HepG2 (cell line): ENCODE measurements at regions not wholly inside any gene's neighbourhood (a gene's known extent, or its start where the extent isn't known, plus 50 kb on each side); places are given as distances from the start of the nearest gene placed in this dataset.

Experiments used
- CREB1 ChIP-seq, 2 experiments: fragments of 450-650 bp in 1 of 2; IDR thresholded peaks; 2 replicates each; pipeline ENCODE4 v1.6.1; 2016 to 2017; ENCODE audit warnings: control low read depth in 1 of 2, mild to moderate bottlenecking in 1 of 2, missing compliant biosample characterization in 1 of 2, missing genetic modification characterization in 1 of 2
- DNMT1 ChIP-seq: sonication (generic); formaldehyde crosslinking; IDR thresholded peaks from 2 replicates; pipeline ENCODE4 v1.5.1; 2020; ENCODE audit warnings: mild to moderate bottlenecking, missing genetic modification reagents
- FOXJ3 ChIP-seq: sonication (generic); formaldehyde crosslinking; IDR thresholded peaks from 2 replicates; pipeline ENCODE4 v1.4.0; 2020; ENCODE audit warnings: missing genetic modification reagents, mild to moderate bottlenecking, borderline replicate concordance
- HNRNPL ChIP-seq: fragments of 200-400 bp; formaldehyde crosslinking; IDR thresholded peaks from 2 replicates; pipeline ENCODE4 v1.6.1; 2017; ENCODE audit warnings: mild to moderate bottlenecking, low read depth, low read length
- KAT8 ChIP-seq: IDR thresholded peaks from 2 replicates; pipeline ENCODE4 v1.6.1; 2016; ENCODE audit warnings: missing genetic modification reagents, missing compliant biosample characterization
- KDM2A ChIP-seq: sonication (generic); formaldehyde crosslinking; IDR thresholded peaks from 2 replicates; pipeline ENCODE4 v1.4.0; 2020; ENCODE audit warnings: low read depth, missing genetic modification reagents, borderline replicate concordance
- KDM3A ChIP-seq: IDR thresholded peaks from 2 replicates; pipeline ENCODE4 v1.6.1; 2018; ENCODE audit warnings: low read depth, missing compliant biosample characterization
- MXI1 ChIP-seq: IDR thresholded peaks from 3 replicates; pipeline ENCODE4 v1.6.1; 2012; ENCODE audit warnings: low read depth, low read length, inconsistent platforms, borderline replicate concordance
- NFRKB ChIP-seq: fragments of 450-650 bp; IDR thresholded peaks from 2 replicates; pipeline ENCODE4 v1.6.1; 2017
- REL ChIP-seq: sonication (generic); formaldehyde crosslinking; conservative IDR thresholded peaks from 2 replicates; pipeline ENCODE4 v1.8.0; 2022; ENCODE audit warnings: mild to moderate bottlenecking, missing genetic modification reagents, moderate library complexity
- RFX5 ChIP-seq: IDR thresholded peaks from 2 replicates; pipeline ENCODE4 v1.6.1; 2011; ENCODE audit warnings: low read depth, low read length, improper control_type of control experiment
- SRF ChIP-seq: IDR thresholded peaks from 2 replicates; pipeline ENCODE4 v1.6.1; 2011; ENCODE audit warnings: mild to moderate bottlenecking, low read depth, low read length, moderate library complexity
- YY1 ChIP-seq: IDR thresholded peaks from 2 replicates; pipeline ENCODE4 v1.6.1; 2011; ENCODE audit warnings: low read length, low read depth, moderate library complexity, mild to moderate bottlenecking; ENCODE audit not compliant: insufficient read depth, insufficient replicate concordance
- ZFP36 ChIP-seq: fragments of 150-350 bp; IDR thresholded peaks from 2 replicates; pipeline ENCODE4 v1.6.1; 2018; ENCODE audit warnings: borderline replicate concordance, low read length, low read depth; ENCODE audit not compliant: partially characterized antibody
- ZNF282 ChIP-seq: fragments of 450-650 bp; IDR thresholded peaks from 2 replicates; pipeline ENCODE4 v1.6.1; 2018; ENCODE audit not compliant: partially characterized antibody
- ZNF530 ChIP-seq: sonication (generic); formaldehyde crosslinking; IDR thresholded peaks from 2 replicates; pipeline ENCODE4 v1.5.0; 2020; ENCODE audit warnings: low read depth, mild to moderate bottlenecking, missing genetic modification reagents
- ZNF577 ChIP-seq: sonication (generic); formaldehyde crosslinking; IDR thresholded peaks from 2 replicates; pipeline ENCODE4 v1.4.0; 2020; ENCODE audit warnings: mild to moderate bottlenecking, low read depth, missing genetic modification reagents, borderline replicate concordance
- ZNF749 ChIP-seq: sonication (generic); formaldehyde crosslinking; IDR thresholded peaks from 2 replicates; pipeline ENCODE4 v1.8.0; 2022; ENCODE audit warnings: mild to moderate bottlenecking, missing genetic modification reagents, moderate library complexity, borderline replicate concordance
- ZSCAN29 ChIP-seq: sonication (generic); formaldehyde crosslinking; conservative IDR thresholded peaks from 2 replicates; pipeline ENCODE4 v1.4.0; 2020; ENCODE audit warnings: mild to moderate bottlenecking, missing genetic modification reagents
- TF ChIP-seq, protein P1 (sequence below): IDR thresholded peaks from 2 replicates; pipeline ENCODE4 v1.6.1; 2016
- TF ChIP-seq, protein P2 (sequence below): sonication (generic); formaldehyde crosslinking; IDR thresholded peaks from 2 replicates; pipeline ENCODE4 v1.5.1; 2020; ENCODE audit warnings: missing genetic modification reagents, mild to moderate bottlenecking, borderline replicate concordance
- TF ChIP-seq, protein P3 (sequence below): sonication (generic); formaldehyde crosslinking; IDR thresholded peaks from 2 replicates; pipeline ENCODE4 v1.4.0; 2020; ENCODE audit warnings: missing genetic modification reagents
- TF ChIP-seq, protein P4 (sequence below): fragments of 450-650 bp; IDR thresholded peaks from 2 replicates; pipeline ENCODE4 v1.6.1; 2017
- TF ChIP-seq, protein P5 (sequence below): sonication (generic); formaldehyde crosslinking; IDR thresholded peaks from 2 replicates; pipeline ENCODE4 v1.8.0; 2023; ENCODE audit warnings: mild to moderate bottlenecking, missing genetic modification reagents

DNA sequence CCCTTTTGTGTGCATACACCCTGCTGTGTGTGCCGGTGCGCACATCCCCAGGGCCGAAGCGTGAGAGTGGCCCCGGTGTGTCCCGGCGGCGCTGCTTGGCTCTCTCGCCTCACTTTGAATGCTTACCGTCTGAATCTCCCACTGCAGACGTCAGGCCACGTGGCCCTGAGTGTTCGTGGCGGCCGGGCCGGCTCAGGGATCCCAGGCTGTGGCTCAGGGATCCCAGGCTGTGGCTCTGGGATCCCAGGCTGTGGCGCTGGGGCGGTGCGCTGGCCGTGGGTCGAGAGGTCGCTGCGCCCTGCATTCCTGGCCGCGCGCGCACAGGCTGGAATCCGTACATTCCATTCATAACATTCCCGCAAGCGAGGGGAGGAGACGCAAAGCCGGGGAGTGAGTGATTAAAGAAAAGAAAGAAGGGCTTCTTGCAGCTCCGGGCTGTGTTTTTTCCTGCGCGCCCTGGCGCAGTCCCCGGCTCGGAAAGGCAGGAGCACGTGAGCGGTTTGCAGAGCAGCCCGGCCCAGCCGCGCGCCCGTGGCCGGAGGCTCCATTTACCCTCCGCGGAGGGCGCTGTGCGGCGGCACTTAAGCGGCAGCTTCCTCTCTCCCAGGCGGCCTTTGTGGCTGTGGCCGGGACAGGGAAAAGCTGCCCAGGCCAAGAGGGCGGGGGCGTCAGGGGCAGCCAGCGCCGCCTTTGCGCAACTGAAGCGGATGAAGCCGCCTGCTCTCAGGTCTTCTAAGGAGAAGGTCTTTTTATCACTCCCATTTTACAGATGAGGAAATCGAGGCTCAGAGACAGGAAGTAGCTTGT lies 87.0 kb upstream of the ALDH1L1 start (continued):
- TF ChIP-seq FOXJ3 (peak; percentile 55; the same call in 1 of the 2 replicates), ZNF530 (no peak), YY1 (peak; percentile 65), HNRNPL (no peak), ZNF749 (no peak), ZSCAN29 (CRISPR knock-in tag) (no peak), RFX5 (no peak), CREB1 (IDR thresholded peaks at IDR 0.05) (no peak), CREB1 (CRISPR knock-in tag; IDR thresholded peaks at IDR 0.05) (no peak), KDM2A (CRISPR knock-in tag) (peak; percentile 74; the same call in 1 of the 2 replicates), SRF (no peak), REL (no peak), ZNF577 (CRISPR knock-in tag) (no peak), KDM3A (CRISPR knock-in tag) (peak; percentile 85; the same call in 1 of the 2 replicates), ZFP36 (no peak), ZNF282 (no peak), MXI1 (no peak), NFRKB (no peak), DNMT1 (no peak), KAT8 (CRISPR knock-in tag) (peak; percentile 58; the same call in 1 of the 2 replicates)
- TF ChIP-seq, protein P1, sequence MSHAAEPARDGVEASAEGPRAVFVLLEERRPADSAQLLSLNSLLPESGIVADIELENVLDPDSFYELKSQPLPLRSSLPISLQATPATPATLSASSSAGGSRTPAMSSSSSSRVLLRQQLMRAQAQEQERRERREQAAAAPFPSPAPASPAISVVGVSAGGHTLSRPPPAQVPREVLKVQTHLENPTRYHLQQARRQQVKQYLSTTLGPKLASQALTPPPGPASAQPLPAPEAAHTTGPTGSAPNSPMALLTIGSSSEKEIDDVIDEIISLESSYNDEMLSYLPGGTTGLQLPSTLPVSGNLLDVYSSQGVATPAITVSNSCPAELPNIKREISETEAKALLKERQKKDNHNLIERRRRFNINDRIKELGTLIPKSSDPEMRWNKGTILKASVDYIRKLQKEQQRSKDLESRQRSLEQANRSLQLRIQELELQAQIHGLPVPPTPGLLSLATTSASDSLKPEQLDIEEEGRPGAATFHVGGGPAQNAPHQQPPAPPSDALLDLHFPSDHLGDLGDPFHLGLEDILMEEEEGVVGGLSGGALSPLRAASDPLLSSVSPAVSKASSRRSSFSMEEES (CRISPR knock-in tag): peak; percentile 70
- TF ChIP-seq, protein P2, sequence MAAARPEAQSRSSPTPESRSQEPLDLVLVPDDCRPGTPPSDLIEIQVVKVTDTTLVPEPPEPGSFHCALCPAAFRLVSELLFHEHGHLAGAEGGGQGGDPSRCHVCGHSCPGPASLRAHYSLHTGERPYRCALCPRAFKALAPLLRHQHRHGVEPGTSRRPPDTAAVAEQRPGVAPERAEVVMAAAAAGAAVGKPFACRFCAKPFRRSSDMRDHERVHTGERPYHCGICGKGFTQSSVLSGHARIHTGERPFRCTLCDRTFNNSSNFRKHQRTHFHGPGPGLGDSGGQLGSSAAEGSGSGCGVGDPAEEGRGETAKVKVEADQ (CRISPR knock-in tag): no peak
- TF ChIP-seq, protein P3, sequence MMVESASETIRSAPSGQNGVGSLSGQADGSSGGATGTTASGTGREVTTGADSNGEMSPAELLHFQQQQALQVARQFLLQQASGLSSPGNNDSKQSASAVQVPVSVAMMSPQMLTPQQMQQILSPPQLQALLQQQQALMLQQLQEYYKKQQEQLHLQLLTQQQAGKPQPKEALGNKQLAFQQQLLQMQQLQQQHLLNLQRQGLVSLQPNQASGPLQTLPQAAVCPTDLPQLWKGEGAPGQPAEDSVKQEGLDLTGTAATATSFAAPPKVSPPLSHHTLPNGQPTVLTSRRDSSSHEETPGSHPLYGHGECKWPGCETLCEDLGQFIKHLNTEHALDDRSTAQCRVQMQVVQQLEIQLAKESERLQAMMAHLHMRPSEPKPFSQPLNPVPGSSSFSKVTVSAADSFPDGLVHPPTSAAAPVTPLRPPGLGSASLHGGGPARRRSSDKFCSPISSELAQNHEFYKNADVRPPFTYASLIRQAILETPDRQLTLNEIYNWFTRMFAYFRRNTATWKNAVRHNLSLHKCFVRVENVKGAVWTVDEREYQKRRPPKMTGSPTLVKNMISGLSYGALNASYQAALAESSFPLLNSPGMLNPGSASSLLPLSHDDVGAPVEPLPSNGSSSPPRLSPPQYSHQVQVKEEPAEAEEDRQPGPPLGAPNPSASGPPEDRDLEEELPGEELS (CRISPR knock-in tag): 0 out of 2 replicates have a peak, but pooled peaks have one; percentile 11
- TF ChIP-seq, protein P4, sequence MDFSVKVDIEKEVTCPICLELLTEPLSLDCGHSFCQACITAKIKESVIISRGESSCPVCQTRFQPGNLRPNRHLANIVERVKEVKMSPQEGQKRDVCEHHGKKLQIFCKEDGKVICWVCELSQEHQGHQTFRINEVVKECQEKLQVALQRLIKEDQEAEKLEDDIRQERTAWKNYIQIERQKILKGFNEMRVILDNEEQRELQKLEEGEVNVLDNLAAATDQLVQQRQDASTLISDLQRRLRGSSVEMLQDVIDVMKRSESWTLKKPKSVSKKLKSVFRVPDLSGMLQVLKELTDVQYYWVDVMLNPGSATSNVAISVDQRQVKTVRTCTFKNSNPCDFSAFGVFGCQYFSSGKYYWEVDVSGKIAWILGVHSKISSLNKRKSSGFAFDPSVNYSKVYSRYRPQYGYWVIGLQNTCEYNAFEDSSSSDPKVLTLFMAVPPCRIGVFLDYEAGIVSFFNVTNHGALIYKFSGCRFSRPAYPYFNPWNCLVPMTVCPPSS: no peak
- TF ChIP-seq, protein P5, sequence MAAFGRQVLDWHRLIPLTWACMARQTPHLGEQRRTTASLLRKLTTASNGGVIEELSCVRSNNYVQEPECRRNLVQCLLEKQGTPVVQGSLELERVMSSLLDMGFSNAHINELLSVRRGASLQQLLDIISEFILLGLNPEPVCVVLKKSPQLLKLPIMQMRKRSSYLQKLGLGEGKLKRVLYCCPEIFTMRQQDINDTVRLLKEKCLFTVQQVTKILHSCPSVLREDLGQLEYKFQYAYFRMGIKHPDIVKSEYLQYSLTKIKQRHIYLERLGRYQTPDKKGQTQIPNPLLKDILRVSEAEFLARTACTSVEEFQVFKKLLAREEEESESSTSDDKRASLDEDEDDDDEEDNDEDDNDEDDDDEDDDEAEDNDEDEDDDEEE (CRISPR knock-in tag): no peak
